ENCODE measurements at regions not wholly inside any gene's neighbourhood (a gene's known extent, or its start where the extent isn't known, plus 50 kb on each side); places are given as distances from the start of the nearest gene placed in this dataset.

DNA sequence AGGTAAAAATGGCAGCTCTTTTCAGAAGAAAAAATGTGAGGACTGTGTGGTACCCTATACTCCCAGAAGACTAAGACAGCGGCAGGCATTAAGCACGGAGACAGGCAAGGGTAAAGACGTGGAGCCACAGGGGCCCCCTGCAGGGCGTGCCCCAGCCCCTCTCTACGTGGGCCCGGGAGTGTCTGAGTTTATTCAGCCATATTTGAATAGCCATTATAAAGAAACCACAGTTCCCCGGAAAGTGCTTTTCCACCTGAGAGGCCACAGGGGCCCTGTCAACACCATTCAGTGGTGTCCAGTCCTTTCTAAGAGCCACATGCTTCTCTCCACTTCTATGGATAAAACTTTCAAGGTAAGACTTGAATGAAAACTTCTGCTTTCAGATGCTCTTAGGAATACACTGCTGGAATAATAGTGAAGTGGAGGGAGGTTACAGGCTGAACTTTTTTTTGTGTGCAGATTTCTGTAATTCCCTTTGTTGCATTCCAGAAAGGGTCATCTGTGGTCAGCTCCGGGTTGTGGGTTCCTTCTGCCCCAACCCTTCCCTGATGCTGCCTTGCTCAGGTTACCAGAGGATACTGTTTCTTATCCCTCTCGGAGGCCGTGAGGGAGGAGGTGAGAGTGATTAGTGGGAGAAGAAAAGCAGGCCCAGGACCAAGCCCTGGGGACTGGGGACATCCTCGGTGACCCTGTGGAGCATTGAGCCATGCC, 58.4 kb downstream of the SLC25A47 start:
- no peak for DNase-seq (ENCODE audit: low spot score)
- Mint-ChIP-seq H3K4me3 (no peak overlapping the region), H3K27me3 (ENCODE audit: insufficient read depth) (peaks cover 2% of the 10 kb centered on the region), H3K4me1 (ENCODE audit: low read depth) (peaks cover 25% of the 10 kb centered on the region), H3K9me3 (no peaks in the 10 kb centered on the region), H3K27ac (no peak overlapping the region), H3K36me3 (ENCODE audit: low read depth) (peaks cover 1% of the 10 kb centered on the region)
- intact Hi-C loops (cut with micrococcal nuclease) = no loop called here

DNA sequence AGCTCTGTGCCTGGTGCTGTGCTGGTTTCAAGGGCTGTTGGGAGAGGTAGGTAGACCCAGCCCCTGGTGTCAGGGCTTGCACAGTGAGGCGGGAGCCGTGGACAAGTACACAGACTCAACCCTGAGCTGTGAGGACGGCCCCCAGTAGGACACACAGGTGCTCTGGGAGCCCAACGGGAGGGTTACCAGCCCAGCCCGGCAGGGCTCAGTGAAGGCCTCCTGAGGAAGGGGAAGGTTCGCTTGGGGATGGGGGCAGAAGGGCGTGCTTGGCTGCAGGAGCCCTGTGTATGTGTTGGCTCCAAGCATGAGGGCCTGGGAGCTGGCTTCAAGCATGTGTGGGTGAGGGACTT, 58.9 kb downstream of the SLC25A47 start:
- H3K4me3 Mint-ChIP-seq = no peak overlapping the region
- H3K36me3 Mint-ChIP-seq (ENCODE audit: low read depth) = peaks cover 1% of the 10 kb centered on the region
- no peak overlapping the region for H3K27ac Mint-ChIP-seq
- H3K27me3 Mint-ChIP-seq (ENCODE audit: insufficient read depth) = peaks cover 2% of the 10 kb centered on the region
- no peaks in the 10 kb centered on the region for H3K9me3 Mint-ChIP-seq
- intact Hi-C loops (cut with micrococcal nuclease) = no loop called here
- no peak for DNase-seq (ENCODE audit: low spot score)
- peaks cover 20% of the 10 kb centered on the region for H3K4me1 Mint-ChIP-seq (ENCODE audit: low read depth)

DNA sequence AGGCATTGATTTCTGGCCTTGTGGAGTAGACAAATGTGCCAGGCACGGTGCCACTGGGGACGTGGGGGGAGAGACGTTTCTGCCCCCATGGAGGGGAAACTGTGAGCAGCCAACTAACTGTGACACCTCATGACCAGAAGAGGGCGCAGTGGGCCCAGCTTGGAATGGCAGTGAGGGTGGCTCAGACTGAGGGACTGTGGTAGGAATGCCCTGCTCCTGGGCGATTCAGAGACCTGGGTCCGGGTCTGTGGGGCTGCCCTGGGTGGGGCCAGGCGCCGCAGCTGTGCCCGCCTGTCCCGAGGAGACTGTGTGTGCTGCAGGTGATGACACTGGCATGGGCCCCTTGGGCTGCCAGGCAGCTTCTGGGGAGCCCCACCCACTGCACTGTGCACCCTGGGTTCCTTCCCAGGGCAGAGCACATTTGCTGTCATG, 60.6 kb downstream of the SLC25A47 start:
- H3K9me3 Mint-ChIP-seq = no peaks in the 10 kb centered on the region
- H3K27me3 Mint-ChIP-seq (ENCODE audit: insufficient read depth) = no peaks in the 10 kb centered on the region
- peaks cover 1% of the 10 kb centered on the region for H3K36me3 Mint-ChIP-seq (ENCODE audit: low read depth)
- peaks cover 23% of the 10 kb centered on the region for H3K4me1 Mint-ChIP-seq (ENCODE audit: low read depth)
- intact Hi-C loops (cut with micrococcal nuclease) = loop anchor here (1.0 kb wide), 2 partner anchors 262 to 271 kb away; no protein-coding TSS in a partner anchor
- H3K4me3 Mint-ChIP-seq = no peak overlapping the region
- H3K27ac Mint-ChIP-seq = no peak overlapping the region
- DNase-seq (ENCODE audit: low spot score) = peak; percentile 53

DNA sequence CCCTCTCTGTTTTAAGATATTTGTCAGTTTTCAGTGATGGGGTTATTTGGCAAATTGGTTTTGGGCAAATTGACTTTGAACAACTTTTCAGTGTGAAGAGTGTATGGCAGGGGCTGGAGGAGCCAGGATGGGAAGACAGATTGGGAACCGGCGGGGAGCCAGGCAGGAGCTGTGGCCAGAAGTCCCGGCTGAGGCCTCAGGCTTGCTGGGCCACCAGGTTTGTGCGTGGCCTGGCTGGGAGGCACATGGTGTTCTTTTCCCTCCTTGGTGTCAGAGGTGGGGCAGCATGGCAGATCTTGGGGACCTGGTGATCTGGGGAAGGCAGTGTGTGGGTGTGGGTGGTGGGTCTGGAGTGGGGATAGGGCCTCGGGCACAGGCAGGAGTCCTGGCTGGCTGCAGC, 61.1 kb downstream of the SLC25A47 start:
- intact Hi-C loops (cut with micrococcal nuclease) = no loop called here

DNA sequence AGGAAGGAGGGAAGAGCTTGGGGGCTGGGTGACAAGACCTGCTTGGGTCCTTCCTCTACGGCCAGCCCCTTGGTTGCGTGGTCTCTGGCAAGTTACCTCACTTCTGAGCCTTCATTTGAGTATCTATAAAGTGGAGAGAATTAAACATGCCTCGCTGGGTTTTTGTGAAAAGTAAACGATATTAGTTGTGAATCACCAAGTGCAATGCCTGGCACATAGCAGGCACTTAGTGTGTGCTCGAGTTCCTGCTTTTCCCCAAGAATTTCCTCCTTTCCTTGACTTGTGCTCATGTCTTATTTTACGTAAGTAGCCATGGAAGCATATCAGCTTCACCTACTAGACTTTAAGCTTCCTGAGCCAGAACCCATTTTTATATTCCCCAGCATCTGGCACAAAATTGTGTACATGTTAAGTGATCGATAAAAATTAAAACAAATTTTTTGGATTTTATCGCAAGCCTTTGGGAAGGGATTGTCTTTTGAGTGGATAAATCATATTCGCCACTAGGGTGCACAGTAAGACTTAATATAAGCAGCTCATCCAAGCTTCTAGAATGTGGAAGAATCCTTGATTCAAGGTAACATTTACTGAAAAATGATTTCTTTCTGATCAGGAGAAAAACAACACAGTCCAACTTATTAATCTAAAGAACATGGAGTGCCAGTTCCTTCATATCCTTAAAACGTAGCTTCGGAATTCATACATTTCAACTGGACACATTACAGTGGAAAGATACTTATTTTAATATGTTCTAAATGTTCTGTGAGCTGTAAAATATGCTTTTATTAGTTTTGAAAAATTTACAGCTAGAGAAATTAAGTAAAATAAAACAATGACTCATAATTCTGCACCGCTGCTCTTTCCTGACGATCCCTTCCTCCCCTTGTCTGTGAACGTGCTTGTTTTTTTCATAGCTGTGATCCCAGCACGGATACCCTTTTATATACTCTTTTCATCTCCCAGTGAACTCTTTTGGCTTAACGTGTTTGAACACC, 62.0 kb downstream of the SLC25A47 start:
- peaks cover 24% of the 10 kb centered on the region for H3K4me1 Mint-ChIP-seq (ENCODE audit: low read depth)
- H3K27me3 Mint-ChIP-seq (ENCODE audit: insufficient read depth) = no peaks in the 10 kb centered on the region
- no peak overlapping the region for H3K4me3 Mint-ChIP-seq
- intact Hi-C loops (cut with micrococcal nuclease) = loop anchor here (5.0 kb wide), 1 partner anchor 1242 kb away; no protein-coding TSS in a partner anchor
- DNase-seq (ENCODE audit: low spot score) = no peak
- peaks cover 3% of the 10 kb centered on the region for H3K36me3 Mint-ChIP-seq (ENCODE audit: low read depth)
- no peaks in the 10 kb centered on the region for H3K9me3 Mint-ChIP-seq
- peak overlapping the region; percentile 23 for H3K27ac Mint-ChIP-seq

More for the DNA sequence above, 61.1 kb downstream of the SLC25A47 start:
- peaks cover 1% of the 10 kb centered on the region for H3K36me3 Mint-ChIP-seq (ENCODE audit: low read depth)
- H3K4me1 Mint-ChIP-seq (ENCODE audit: low read depth) = peaks cover 24% of the 10 kb centered on the region
- H3K4me3 Mint-ChIP-seq = no peak overlapping the region
- no peak overlapping the region for H3K27ac Mint-ChIP-seq
- H3K27me3 Mint-ChIP-seq (ENCODE audit: insufficient read depth) = no peaks in the 10 kb centered on the region
- no peaks in the 10 kb centered on the region for H3K9me3 Mint-ChIP-seq
- no peak for DNase-seq (ENCODE audit: low spot score)

DNA sequence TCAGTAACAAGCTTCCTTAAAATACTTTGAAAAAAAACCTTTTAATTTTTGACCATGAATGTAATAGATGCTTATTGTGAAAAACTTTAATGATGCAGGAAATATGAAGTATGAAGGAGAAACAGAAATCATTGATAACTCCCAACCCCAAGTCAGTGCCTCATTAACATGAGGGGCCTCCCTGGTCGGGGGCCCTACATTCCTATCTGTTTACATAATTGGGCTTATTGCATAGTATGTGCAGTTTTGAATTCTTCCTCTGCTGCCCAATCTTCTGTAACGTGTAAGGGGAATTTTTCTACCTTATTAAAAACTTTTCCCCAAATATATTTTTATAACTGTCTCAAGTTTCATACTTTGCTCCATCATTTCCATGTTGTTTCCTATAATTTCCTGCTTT, 63.0 kb downstream of the SLC25A47 start:
- intact Hi-C loops (cut with micrococcal nuclease) = loop anchor here (5.0 kb wide), 1 partner anchor 1241 kb away; no protein-coding TSS in a partner anchor
- no peak overlapping the region for H3K4me3 Mint-ChIP-seq
- peaks cover 1% of the 10 kb centered on the region for H3K27me3 Mint-ChIP-seq (ENCODE audit: insufficient read depth)
- peaks cover 3% of the 10 kb centered on the region for H3K36me3 Mint-ChIP-seq (ENCODE audit: low read depth)
- no peak for DNase-seq (ENCODE audit: low spot score)
- H3K27ac Mint-ChIP-seq = no peak overlapping the region
- H3K4me1 Mint-ChIP-seq (ENCODE audit: low read depth) = peaks cover 24% of the 10 kb centered on the region
- no peaks in the 10 kb centered on the region for H3K9me3 Mint-ChIP-seq

DNA sequence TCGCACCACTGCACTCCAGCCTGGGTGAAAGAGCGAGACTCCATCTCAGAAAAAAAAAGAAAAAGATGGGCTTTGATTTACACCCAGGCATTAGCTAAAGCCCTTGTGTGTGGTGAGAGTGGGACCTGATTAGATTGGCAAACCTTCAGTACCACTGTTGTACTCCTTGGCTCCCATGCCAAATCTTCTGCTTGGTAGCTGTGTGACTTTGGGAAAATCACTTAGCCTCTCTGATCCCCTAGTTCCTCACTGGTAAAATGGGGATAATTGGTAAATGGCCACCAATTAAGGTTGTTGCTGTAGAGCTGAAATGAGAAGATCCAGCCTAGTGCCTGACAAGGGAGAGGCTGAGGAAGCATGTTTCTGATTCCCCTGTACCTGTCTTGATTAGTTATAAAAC, 63.7 kb downstream of the SLC25A47 start:
- Mint-ChIP-seq H3K4me1 (ENCODE audit: low read depth) (peaks cover 24% of the 10 kb centered on the region), H3K36me3 (ENCODE audit: low read depth) (peaks cover 3% of the 10 kb centered on the region), H3K4me3 (no peak overlapping the region), H3K27ac (no peak overlapping the region), H3K27me3 (ENCODE audit: insufficient read depth) (peaks cover 1% of the 10 kb centered on the region), H3K9me3 (no peaks in the 10 kb centered on the region)
- no peak for DNase-seq (ENCODE audit: low spot score)
- intact Hi-C loops (cut with micrococcal nuclease) = loop anchor here (5.0 kb wide), 1 partner anchor 1240 kb away; no protein-coding TSS in a partner anchor

DNA sequence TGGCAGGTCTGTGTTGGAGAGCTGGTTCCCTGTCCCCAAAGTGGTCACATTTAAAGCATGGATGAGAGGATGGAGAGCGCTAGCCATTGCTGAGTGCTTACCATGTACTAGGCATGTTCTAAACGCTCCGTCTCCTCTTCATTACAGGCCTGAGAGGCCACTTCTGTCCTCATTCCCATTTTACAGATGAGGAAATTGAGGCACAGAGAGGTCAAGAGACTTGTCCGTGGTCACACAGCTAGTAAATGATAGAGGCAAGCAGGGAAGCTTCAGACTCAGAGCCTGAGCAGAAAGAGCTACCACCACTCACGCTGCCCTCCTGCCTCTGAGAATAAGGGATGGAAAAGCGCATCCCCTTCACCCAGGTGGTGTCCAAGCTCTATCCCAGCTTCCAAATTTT, 64.3 kb downstream of the SLC25A47 start:
- H3K27ac Mint-ChIP-seq = no peak overlapping the region
- DNase-seq (ENCODE audit: low spot score) = no peak
- peaks cover 1% of the 10 kb centered on the region for H3K27me3 Mint-ChIP-seq (ENCODE audit: insufficient read depth)
- peaks cover 3% of the 10 kb centered on the region for H3K36me3 Mint-ChIP-seq (ENCODE audit: low read depth)
- H3K4me1 Mint-ChIP-seq (ENCODE audit: low read depth) = peaks cover 24% of the 10 kb centered on the region
- H3K4me3 Mint-ChIP-seq = no peak overlapping the region
- no peaks in the 10 kb centered on the region for H3K9me3 Mint-ChIP-seq
- intact Hi-C loops (cut with micrococcal nuclease) = loop anchor here (5.0 kb wide), 1 partner anchor 1240 kb away; no protein-coding TSS in a partner anchor

DNA sequence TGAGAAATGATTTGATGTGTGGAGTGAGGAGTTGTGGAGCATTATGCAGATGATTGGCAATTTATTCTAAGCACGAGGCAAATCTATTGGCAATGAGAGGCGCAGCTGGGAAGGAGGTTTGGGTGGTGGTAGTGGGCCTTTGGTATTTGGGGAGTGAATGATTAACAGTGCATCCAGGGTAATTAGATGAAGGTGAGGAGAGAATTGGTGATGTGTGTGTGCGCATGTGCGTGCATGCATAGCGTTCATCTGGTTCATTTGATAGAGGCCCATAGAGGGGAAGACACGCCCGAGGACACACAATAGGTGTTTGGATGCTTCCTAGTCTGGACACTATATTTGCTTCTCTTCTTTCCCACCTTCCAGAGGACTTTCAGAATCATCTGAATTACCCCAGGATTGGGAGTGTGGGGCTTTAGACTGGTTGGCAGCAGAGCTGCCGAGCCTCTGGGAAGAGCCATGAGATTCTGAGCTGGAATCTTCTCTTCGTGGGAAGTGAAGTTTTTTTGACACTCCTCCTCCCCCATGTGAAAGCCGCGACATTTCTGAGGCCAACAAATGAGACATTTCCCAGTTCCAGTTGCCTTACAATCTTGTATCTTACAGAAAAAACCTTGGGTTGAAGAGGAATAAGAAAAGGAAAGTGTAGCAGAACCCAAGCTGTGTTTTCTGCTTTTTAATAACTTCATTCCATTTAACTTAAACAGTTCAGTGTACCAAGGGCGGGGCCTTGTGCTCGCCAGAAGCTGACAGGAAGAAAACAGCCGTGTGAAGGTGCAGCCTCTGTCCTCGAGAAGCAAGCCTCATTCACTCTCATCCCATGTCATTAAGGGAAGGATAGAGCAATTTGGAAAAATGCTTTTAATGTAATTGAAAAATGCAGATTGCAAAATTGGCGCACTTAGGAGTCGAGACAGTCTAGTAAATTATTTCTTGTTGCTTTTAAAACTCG, 65.2 kb downstream of the SLC25A47 start:
- H3K4me3 Mint-ChIP-seq = no peak overlapping the region
- peaks cover 24% of the 10 kb centered on the region for H3K4me1 Mint-ChIP-seq (ENCODE audit: low read depth)
- intact Hi-C loops (cut with micrococcal nuclease) = loop anchor here (5.0 kb wide), 1 partner anchor 1239 kb away; no protein-coding TSS in a partner anchor
- H3K27ac Mint-ChIP-seq = no peak overlapping the region
- H3K36me3 Mint-ChIP-seq (ENCODE audit: low read depth) = peaks cover 3% of the 10 kb centered on the region
- no peak for DNase-seq (ENCODE audit: low spot score)
- H3K27me3 Mint-ChIP-seq (ENCODE audit: insufficient read depth) = peaks cover 1% of the 10 kb centered on the region
- H3K9me3 Mint-ChIP-seq = no peaks in the 10 kb centered on the region

DNA sequence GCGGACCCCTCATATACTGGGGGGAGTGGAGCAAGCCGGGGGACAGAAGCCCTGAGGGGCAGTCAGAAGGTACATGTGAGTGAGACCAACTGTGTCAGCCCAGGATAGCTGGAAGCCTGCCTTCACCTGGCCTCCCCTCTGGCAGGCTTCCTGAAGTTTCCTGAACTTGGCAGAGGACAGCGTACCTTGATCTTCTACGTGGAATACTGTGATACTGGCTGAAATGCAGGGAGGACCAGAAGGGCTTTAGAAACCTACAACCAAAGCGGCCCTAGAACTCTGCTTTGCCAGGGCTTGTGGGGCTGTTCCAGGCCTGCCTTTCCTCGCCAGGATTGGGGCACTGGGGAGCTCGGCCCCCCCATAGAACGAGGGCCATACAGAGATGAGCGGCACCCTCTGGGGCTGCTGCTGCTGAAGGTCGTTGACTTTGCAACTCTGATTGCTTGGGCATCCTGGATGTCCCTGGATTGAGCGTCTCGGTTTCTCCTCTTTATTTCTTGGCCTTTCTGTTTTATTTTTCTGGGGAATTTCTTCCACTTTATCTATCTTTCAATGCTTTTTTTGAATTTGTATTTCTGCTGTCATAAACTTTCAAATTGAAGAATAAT, 66.5 kb downstream of the SLC25A47 start:
- no peak overlapping the region for H3K27ac Mint-ChIP-seq
- H3K4me3 Mint-ChIP-seq = no peak overlapping the region
- H3K36me3 Mint-ChIP-seq (ENCODE audit: low read depth) = peaks cover 3% of the 10 kb centered on the region
- H3K27me3 Mint-ChIP-seq (ENCODE audit: insufficient read depth) = peaks cover 1% of the 10 kb centered on the region
- no peak for DNase-seq (ENCODE audit: low spot score)
- peaks cover 13% of the 10 kb centered on the region for H3K4me1 Mint-ChIP-seq (ENCODE audit: low read depth)
- no peaks in the 10 kb centered on the region for H3K9me3 Mint-ChIP-seq
- intact Hi-C loops (cut with micrococcal nuclease) = loop anchor here (5.0 kb wide), 1 partner anchor 1238 kb away; no protein-coding TSS in a partner anchor

DNA sequence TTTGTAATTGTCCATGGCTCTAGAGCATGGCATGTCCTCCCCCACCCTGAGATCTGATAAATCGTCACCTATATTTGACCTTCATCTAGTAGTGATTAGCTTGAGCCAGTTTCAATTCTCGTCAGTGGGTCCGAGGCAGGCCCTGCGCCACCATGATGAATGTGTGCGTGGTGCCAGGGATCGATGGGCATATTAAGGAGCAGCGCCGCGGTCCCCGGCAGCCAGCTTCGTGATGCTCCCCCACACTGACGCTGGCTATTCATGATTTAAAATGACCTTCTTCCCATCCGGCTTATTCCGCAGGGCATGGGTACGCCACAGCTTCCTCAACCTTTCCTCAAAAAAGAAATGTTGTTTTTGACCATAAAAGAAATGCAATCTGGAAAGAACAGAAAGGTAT, 68.0 kb downstream of the SLC25A47 start:
- no peaks in the 10 kb centered on the region for H3K9me3 Mint-ChIP-seq
- H3K36me3 Mint-ChIP-seq (ENCODE audit: low read depth) = peaks cover 3% of the 10 kb centered on the region
- H3K4me1 Mint-ChIP-seq (ENCODE audit: low read depth) = peaks cover 11% of the 10 kb centered on the region
- no peak for DNase-seq (ENCODE audit: low spot score)
- no peak overlapping the region for H3K27ac Mint-ChIP-seq
- intact Hi-C loops (cut with micrococcal nuclease) = no loop called here
- H3K27me3 Mint-ChIP-seq (ENCODE audit: insufficient read depth) = peaks cover 1% of the 10 kb centered on the region
- no peak overlapping the region for H3K4me3 Mint-ChIP-seq

DNA sequence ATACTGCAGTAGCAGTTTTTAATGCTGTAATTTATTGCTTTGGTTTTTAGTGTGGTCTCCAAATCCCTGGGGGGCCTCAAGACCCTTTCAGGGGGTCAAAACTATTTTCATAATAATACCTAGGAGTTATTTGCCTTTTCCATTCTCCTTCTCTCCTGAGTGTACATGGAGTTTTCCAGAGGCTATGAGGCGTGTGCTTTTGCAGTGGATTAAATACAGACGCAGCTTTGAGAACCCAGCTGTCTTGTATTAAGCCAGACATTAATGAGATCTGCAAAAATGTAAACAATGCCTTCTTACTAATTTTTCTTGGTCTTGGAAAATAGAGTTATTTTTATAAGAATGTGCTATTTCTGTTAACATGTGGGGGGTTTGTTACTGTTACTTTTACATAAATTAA, 68.6 kb downstream of the SLC25A47 start:
- intact Hi-C loops (cut with micrococcal nuclease) = no loop called here
- no peak overlapping the region for H3K4me3 Mint-ChIP-seq
- H3K27me3 Mint-ChIP-seq (ENCODE audit: insufficient read depth) = peaks cover 1% of the 10 kb centered on the region
- DNase-seq (ENCODE audit: low spot score) = no peak
- peaks cover 3% of the 10 kb centered on the region for H3K36me3 Mint-ChIP-seq (ENCODE audit: low read depth)
- H3K4me1 Mint-ChIP-seq (ENCODE audit: low read depth) = peaks cover 11% of the 10 kb centered on the region
- H3K27ac Mint-ChIP-seq = no peak overlapping the region
- no peaks in the 10 kb centered on the region for H3K9me3 Mint-ChIP-seq
